ENCODE measurements at regions not wholly inside any gene's neighbourhood (a gene's known extent, or its start where the extent isn't known, plus 50 kb on each side); places are given as distances from the start of the nearest gene placed in this dataset.

- no peak for TF ChIP-seq EZH2 (IDR thresholded peaks at IDR 0.05; ENCODE audit: borderline replicate concordance, low read length)
- no peak for TF ChIP-seq CTCF (conservative IDR thresholded peaks at IDR 0.05 in 1 of 2, IDR thresholded peaks at IDR 0.05 in 1 of 2; ENCODE audit: extremely low read depth in 1 of 2, insufficient read depth in 1 of 2, low read depth in 1 of 2, low read length in 2 of 2)
Measured at GRCh38 chrX:94645726-94646125, 971.7 kb downstream of the FAM133A start.
